HCT116 (cell line): ENCODE measurements at regions not wholly inside any gene's neighbourhood (a gene's known extent, or its start where the extent isn't known, plus 50 kb on each side); places are given as distances from the start of the nearest gene placed in this dataset.

ENCODE experiments used
- ATAC-seq: fragments of 200-7000 bp; cut with Tn5 transposase; 2 replicates; pipeline ENCODE4 v1.9.1; 2020; ENCODE audit warnings: mild to moderate bottlenecking, moderate library complexity
- BruUV-seq: library from RNA; stranded (reverse); fragments of 400-500 nt; replicated peaks from 2 replicates; lab custom pipeline; 2021; lab: Mats Ljungman, UMichigan
- CTCF ChIA-PET: fragments of 300-600 bp; sonication (Branson Sonifier 250); formaldehyde crosslinking; loops from one replicate; lab custom pipeline; 2021; ENCODE audit warnings: antibody characterized with exemption; lab: Charles Lee
- POLR2A ChIA-PET: fragments of 300-600, 350-600 bp; sonication (Branson Sonifier 250); formaldehyde crosslinking; loops from one replicate; lab custom pipeline; 2021; ENCODE audit warnings: antibody characterized with exemption; lab: Charles Lee
- RAD21 ChIA-PET, 2 experiments: fragments of 300-600 bp; sonication (Branson Sonifier 250); formaldehyde crosslinking; loops; one replicate each; lab custom pipeline; 2023; ENCODE audit warnings: low total read pairs in 2 of 2; ENCODE audit not compliant: uncharacterized antibody in 2 of 2, unreplicated experiment in 2 of 2, low non-redundant PET in 1 of 2; lab: Charles Lee
- DNase-seq: peaks from one replicate; pipeline ENCODE4 v3.0.0-alpha.2; 2010; ENCODE audit warnings: low read depth, low spot score
- H2AFZ ChIP-seq: fragments of 200-600 bp; shearing (Covaris generic), sonication (generic); 2 replicates; pipeline ENCODE4 v1.6.1; 2017; ENCODE audit warnings: low read depth, mixed run types, mixed read lengths, antibody characterized with exemption, low read length; ENCODE audit not compliant: poor library complexity, severe bottlenecking
- H3K27ac ChIP-seq: 2 replicates; pipeline ENCODE4 v1.5.1; 2012; ENCODE audit warnings: low read depth, low read length
- H3K27me3 ChIP-seq: fragments of 200-600 bp; sonication (generic); 2 replicates; pipeline ENCODE4 v1.6.1; 2016; ENCODE audit warnings: mixed run types, low read length, mixed read lengths; ENCODE audit not compliant: insufficient read depth
- H3K36me3 ChIP-seq, 2 experiments: fragments of 200-500 bp in 1 of 2; fragments of 200-600 bp in 1 of 2; sonication (Bioruptor generic) in 1 of 2; sonication (generic) in 1 of 2; 2 replicates each; pipeline versions ENCODE4 v1.5.1 to v1.6.1; 2014 to 2016; ENCODE audit warnings: low read length in 2 of 2, inconsistent platforms in 1 of 2, mixed read lengths in 1 of 2, mixed run types in 1 of 2; ENCODE audit not compliant: insufficient read depth in 2 of 2, control insufficient read depth in 1 of 2
- H3K4me1 ChIP-seq, 2 experiments: fragments of 200-600 bp in 1 of 2; sonication (generic) in 1 of 2; 2 replicates each; pipeline versions ENCODE4 v1.5.1 to v1.6.1; 2012 to 2017; ENCODE audit warnings: low read length in 2 of 2, inconsistent platforms in 1 of 2, mild to moderate bottlenecking in 1 of 2, mixed read lengths in 1 of 2, mixed run types in 1 of 2, moderate library complexity in 1 of 2; ENCODE audit not compliant: insufficient read depth in 2 of 2, control insufficient read depth in 1 of 2
- H3K4me2 ChIP-seq: fragments of 200-600 bp; sonication (generic); 2 replicates; pipeline ENCODE4 v1.6.1; 2017; ENCODE audit warnings: mixed run types, low read length, mixed read lengths
- H3K4me3 ChIP-seq, 2 experiments: fragments of 200-600 bp in 1 of 2; sonication (generic) in 1 of 2; replicated peaks in 1 of 2; 2 replicates each; pipeline ENCODE4 v1.5.1; 2011 to 2016; ENCODE audit warnings: low read length in 2 of 2, control low read depth in 1 of 2, low read depth in 1 of 2, mild to moderate bottlenecking in 1 of 2, mixed read lengths in 1 of 2, mixed run types in 1 of 2
- H3K79me2 ChIP-seq: fragments of 200-600 bp; sonication (generic); 2 replicates; pipeline ENCODE4 v1.6.1; 2017; ENCODE audit warnings: mild to moderate bottlenecking, mixed run types, low read length, moderate library complexity, mixed read lengths; ENCODE audit not compliant: insufficient read depth
- H3K9ac ChIP-seq: fragments of 200-600 bp; sonication (generic); 2 replicates; pipeline ENCODE4 v1.6.1; 2016; ENCODE audit warnings: low read length, mixed read lengths
- H3K9me2 ChIP-seq: fragments of 200-600 bp; sonication (generic), shearing (Covaris generic); 2 replicates; pipeline ENCODE4 v1.6.1; 2017; ENCODE audit warnings: mixed run types, mild to moderate bottlenecking, moderate library complexity; ENCODE audit not compliant: insufficient read depth
- H3K9me3 ChIP-seq, 2 experiments: fragments of 200-500 bp in 1 of 2; fragments of 200-600 bp in 1 of 2; sonication (Bioruptor generic) in 1 of 2; sonication (generic) in 1 of 2; 2 replicates each; pipeline ENCODE4 v1.6.1; 2014 to 2017; ENCODE audit warnings: low read length in 2 of 2, mixed read lengths in 2 of 2, inconsistent platforms in 1 of 2, low read depth in 1 of 2, mild to moderate bottlenecking in 1 of 2, mixed run types in 1 of 2, moderate library complexity in 1 of 2; ENCODE audit not compliant: control insufficient read depth in 1 of 2, insufficient read depth in 1 of 2
- H4K20me1 ChIP-seq: fragments of 200-600 bp; sonication (generic), shearing (Covaris generic); 2 replicates; pipeline ENCODE4 v1.6.1; 2017; ENCODE audit warnings: mixed run types, mild to moderate bottlenecking, moderate library complexity; ENCODE audit not compliant: insufficient read depth
- CBX3 ChIP-seq: IDR thresholded peaks from 2 replicates; pipeline ENCODE4 v1.6.1; 2012; ENCODE audit warnings: low read depth
- CEBPB ChIP-seq: IDR thresholded peaks from 2 replicates; pipeline ENCODE4 v1.6.1; 2012; ENCODE audit warnings: low read depth
- ELF1 ChIP-seq: IDR thresholded peaks from 2 replicates; pipeline ENCODE4 v1.6.1; 2012; ENCODE audit warnings: low read depth, borderline replicate concordance
- EZH2 ChIP-seq: fragments of 200-600 bp; sonication (generic); IDR thresholded peaks from 2 replicates; pipeline ENCODE4 v1.6.1; 2017; ENCODE audit warnings: antibody characterized with exemption, mixed run types
- EZH2phosphoT487 ChIP-seq: fragments of 200-600 bp; IDR thresholded peaks from 2 replicates; pipeline ENCODE4 v1.6.1; 2018; ENCODE audit warnings: antibody characterized with exemption, borderline replicate concordance
- POLR2A ChIP-seq: IDR thresholded peaks from 2 replicates; pipeline ENCODE4 v1.7.0; 2011; ENCODE audit warnings: borderline replicate concordance; ENCODE audit not compliant: insufficient read depth, insufficient read length; ENCODE audit errors: extremely low read depth
- SP1 ChIP-seq: IDR thresholded peaks from 2 replicates; pipeline ENCODE4 v1.6.1; 2012; ENCODE audit warnings: low read depth
- SRF ChIP-seq: IDR thresholded peaks from 2 replicates; pipeline ENCODE4 v1.6.1; 2012; ENCODE audit warnings: low read depth
- ZFX ChIP-seq: fragments of 450-650 bp; IDR thresholded peaks from 2 replicates; pipeline ENCODE4 v1.6.1; 2017
- ZNF274 ChIP-seq: fragments of 200-500 bp; sonication (Bioruptor generic); IDR thresholded peaks from 2 replicates; pipeline ENCODE4 v1.6.1; 2014; ENCODE audit warnings: mild to moderate bottlenecking, low read depth, low read length, inconsistent platforms
- intact Hi-C: fragments of 100-400 bp; cut with micrococcal nuclease; formaldehyde crosslinking; loops from 2 replicates; pipeline ENCODE4 v1.10.0; 2022
- TF ChIP-seq, protein P1 (sequence below): IDR thresholded peaks from 2 replicates; pipeline ENCODE4 v1.6.1; 2012
- TF ChIP-seq, protein P2 (sequence below): IDR thresholded peaks from 2 replicates; pipeline ENCODE4 v1.6.1; 2012
- TF ChIP-seq, protein P3 (sequence below): IDR thresholded peaks from 2 replicates; pipeline ENCODE4 v1.6.1; 2011; ENCODE audit warnings: mild to moderate bottlenecking, low read length, moderate library complexity; ENCODE audit not compliant: insufficient replicate concordance; ENCODE audit errors: extremely low read depth

DNA sequence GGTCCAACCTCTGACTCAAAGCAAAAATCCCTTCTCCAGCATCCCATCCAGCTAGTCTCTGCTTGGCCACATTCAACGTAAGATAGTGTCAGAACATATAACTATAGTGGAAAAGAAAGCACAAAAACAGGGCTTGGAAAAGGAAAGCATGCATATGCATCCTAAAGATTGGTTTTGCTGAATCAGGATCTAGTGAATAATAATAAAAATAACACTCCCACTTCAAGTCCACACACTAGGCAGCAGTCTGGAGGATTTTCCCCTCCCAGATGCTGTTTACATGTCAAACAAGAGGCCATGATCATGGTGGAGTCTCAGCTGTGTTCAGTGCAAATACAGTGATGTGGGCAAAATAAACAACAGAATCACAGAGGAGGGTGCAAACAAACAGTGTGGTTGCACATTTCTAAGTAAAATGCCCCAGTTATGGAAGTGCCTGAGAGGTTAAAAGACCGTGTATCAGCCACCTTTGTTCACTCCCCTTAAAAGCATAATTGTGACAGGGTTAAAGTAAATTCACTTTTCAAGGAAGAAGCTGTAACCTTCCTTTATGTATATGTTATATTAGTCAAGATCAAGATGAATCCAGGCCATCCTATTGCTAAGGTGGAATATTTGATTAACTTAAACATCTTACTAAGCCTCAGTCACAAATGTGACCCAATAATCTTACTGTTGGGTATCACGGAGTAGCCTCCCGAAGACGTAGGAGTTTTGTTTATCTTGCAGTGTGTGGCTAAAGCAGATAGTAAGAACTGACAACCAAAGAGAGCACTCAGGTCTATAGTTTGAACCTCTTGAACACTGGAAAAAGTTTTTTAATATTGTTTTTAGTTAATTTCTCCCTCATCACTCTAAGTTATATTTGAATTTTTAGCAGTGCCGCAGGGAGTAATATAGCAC lies 424.5 kb downstream of the SOX2 start:
- Histone ChIP-seq H3K27ac (no peak overlapping the region), H3K4me3 (no peak overlapping the region), H4K20me1 (no peaks in the 10 kb centered on the region), H3K4me1 (peaks cover 0 to 8% of the 10 kb centered on the region in 2 experiments; a peak in 2 of 4 replicates), H3K9me2 (no peaks in the 10 kb centered on the region), H3K79me2 (no peaks in the 10 kb centered on the region), H3K36me3 (no peaks in the 10 kb centered on the region), H3K4me2 (no peak overlapping the region), H3K9ac (no peak overlapping the region), H3K27me3 (no peaks in the 10 kb centered on the region), H2AFZ (no peak overlapping the region), H3K9me3 (no peaks in the 10 kb centered on the region)
- ChIA-PET CTCF (no interaction called here), RAD21 (no interaction called here), POLR2A (no interaction called here)
- TF ChIP-seq ZNF274 (no peak), EZH2 (no peak), ZFX (no peak), EZH2phosphoT487 (no peak), CEBPB (no peak), CBX3 (no peak), SRF (no peak)
- TF ChIP-seq, protein P1, sequence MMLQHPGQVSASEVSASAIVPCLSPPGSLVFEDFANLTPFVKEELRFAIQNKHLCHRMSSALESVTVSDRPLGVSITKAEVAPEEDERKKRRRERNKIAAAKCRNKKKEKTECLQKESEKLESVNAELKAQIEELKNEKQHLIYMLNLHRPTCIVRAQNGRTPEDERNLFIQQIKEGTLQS: no peak
- TF ChIP-seq, protein P2, sequence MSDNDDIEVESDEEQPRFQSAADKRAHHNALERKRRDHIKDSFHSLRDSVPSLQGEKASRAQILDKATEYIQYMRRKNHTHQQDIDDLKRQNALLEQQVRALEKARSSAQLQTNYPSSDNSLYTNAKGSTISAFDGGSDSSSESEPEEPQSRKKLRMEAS: no peak
- intact Hi-C loops: no loop called here
- ATAC-seq: no peak
- BruUV-seq: no TSS peak
- DNase-seq: no peak

DNA sequence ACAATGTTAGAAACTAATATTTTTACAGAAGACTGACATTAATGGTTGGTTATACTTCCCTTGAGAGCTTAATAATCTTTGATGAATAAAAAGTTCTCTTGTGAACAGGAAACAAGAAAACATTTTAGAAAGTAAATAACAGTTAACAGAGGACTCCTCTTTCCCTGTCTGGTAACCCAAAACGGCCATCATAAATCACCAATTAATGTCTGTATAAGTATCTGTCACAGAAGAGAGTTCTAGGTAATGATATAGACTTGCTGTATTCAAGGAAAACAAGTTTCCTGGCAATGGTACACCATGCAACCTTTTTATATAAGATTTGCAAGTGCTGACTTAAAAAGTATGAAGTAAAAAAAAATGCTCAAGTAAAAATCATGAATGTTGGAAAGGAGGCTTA lies 426.7 kb downstream of the SOX2 start:
- DNase-seq (no peak), ATAC-seq (no peak)
- no TSS peak for BruUV-seq
- H3K9ac ChIP-seq: no peak overlapping the region
- ChIA-PET CTCF (no interaction called here), POLR2A (no interaction called here), RAD21 (no interaction called here)
- H3K27ac ChIP-seq: no peak overlapping the region
- H3K4me3 ChIP-seq: no peak overlapping the region
- no peaks in the 10 kb centered on the region for H3K9me2 ChIP-seq
- no peaks in the 10 kb centered on the region for H3K27me3 ChIP-seq
- peak overlapping the region; percentile 22 for H2AFZ ChIP-seq
- intact Hi-C loops: no loop called here
- H3K4me2 ChIP-seq: no peak overlapping the region
- H3K79me2 ChIP-seq: no peaks in the 10 kb centered on the region
- peaks cover 0 to 7% of the 10 kb centered on the region in 2 experiments; a peak in 2 of 4 replicates for H3K4me1 ChIP-seq
- no peaks in the 10 kb centered on the region for H4K20me1 ChIP-seq
- H3K36me3 ChIP-seq: no peaks in the 10 kb centered on the region
- H3K9me3 ChIP-seq: no peaks in the 10 kb centered on the region
- TF ChIP-seq SP1: no peak
- TF ChIP-seq POLR2A: no peak
- TF ChIP-seq ELF1: no peak
- TF ChIP-seq, protein P3, sequence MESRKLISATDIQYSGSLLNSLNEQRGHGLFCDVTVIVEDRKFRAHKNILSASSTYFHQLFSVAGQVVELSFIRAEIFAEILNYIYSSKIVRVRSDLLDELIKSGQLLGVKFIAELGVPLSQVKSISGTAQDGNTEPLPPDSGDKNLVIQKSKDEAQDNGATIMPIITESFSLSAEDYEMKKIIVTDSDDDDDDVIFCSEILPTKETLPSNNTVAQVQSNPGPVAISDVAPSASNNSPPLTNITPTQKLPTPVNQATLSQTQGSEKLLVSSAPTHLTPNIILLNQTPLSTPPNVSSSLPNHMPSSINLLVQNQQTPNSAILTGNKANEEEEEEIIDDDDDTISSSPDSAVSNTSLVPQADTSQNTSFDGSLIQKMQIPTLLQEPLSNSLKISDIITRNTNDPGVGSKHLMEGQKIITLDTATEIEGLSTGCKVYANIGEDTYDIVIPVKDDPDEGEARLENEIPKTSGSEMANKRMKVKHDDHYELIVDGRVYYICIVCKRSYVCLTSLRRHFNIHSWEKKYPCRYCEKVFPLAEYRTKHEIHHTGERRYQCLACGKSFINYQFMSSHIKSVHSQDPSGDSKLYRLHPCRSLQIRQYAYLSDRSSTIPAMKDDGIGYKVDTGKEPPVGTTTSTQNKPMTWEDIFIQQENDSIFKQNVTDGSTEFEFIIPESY: no peak
